ENCODE measurements at regions not wholly inside any gene's neighbourhood (a gene's known extent, or its start where the extent isn't known, plus 50 kb on each side); places are given as distances from the start of the nearest gene placed in this dataset.

GRCh38 chr13:109374609-109375200 is 411.7 kb downstream of the IRS2 start:
- H3K9me3 ChIP-seq (replicated peaks): no peaks in the 10 kb centered on the region
- H3K4me1 ChIP-seq: no peaks in the 10 kb centered on the region
- H3K36me3 ChIP-seq: no peaks in the 10 kb centered on the region
- no peak overlapping the region for H3K4me3 ChIP-seq
- DNase-seq: no peak
- no peak overlapping the region for H3K27ac ChIP-seq
- H3K27me3 ChIP-seq: no peaks in the 10 kb centered on the region

DNA sequence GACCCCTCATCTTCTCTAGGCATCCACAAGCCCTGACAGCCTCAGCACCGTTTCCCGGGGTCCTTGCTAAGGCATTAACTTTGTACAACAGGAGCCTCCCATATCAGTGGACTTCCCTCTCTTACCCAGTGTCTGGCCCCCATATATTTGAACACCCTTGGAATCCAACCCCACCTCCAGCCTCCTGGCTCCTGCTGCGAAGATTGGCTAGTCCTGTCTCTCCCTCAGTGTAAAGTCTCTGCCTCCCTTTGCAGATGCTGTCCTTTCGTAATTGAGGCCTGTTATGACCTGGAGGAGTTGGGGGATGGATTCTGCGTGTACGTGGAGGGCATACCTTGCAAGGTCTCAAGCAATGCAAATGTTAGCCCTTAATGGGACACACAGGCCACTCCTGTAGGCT is 413.7 kb downstream of the IRS2 start:
- no peaks in the 10 kb centered on the region for H3K36me3 ChIP-seq
- H3K27ac ChIP-seq: no peak overlapping the region
- no peaks in the 10 kb centered on the region for H3K9me3 ChIP-seq (replicated peaks)
- H3K27me3 ChIP-seq: no peaks in the 10 kb centered on the region
- DNase-seq: no peak
- H3K4me3 ChIP-seq: no peak overlapping the region
- H3K4me1 ChIP-seq: no peaks in the 10 kb centered on the region

DNA sequence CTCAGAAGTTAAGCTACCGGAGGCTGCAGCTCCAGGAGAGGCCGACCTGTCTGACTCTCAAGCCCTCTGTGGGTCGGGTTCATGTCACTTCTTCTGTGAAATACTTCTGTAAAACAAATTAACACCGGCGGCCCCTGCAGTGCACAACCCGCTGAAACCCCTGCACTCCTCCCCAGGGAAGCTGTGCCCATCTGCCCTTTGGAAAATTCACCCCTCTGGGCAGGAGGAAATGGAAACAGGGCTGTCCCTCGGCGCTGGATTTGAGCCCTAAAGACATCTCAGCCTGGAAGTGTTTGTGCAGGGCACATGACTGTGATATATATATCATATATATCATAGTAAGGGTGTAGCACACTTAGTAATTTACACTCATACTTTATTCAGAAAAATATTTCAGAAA is 415.3 kb downstream of the IRS2 start:
- no peak overlapping the region for H3K4me3 ChIP-seq
- no peak overlapping the region for H3K27ac ChIP-seq
- H3K36me3 ChIP-seq: no peaks in the 10 kb centered on the region
- H3K9me3 ChIP-seq (replicated peaks): no peaks in the 10 kb centered on the region
- no peak for DNase-seq
- H3K4me1 ChIP-seq: no peaks in the 10 kb centered on the region
- no peaks in the 10 kb centered on the region for H3K27me3 ChIP-seq

- Histone ChIP-seq H3K36me3 (no peaks in the 10 kb centered on the region), H3K4me3 (no peak overlapping the region), H3K9me3 (replicated peaks) (no peaks in the 10 kb centered on the region), H3K27me3 (no peaks in the 10 kb centered on the region), H3K27ac (no peak overlapping the region), H3K4me1 (no peaks in the 10 kb centered on the region)
- DNase-seq: no peak
These were observed 415.9 kb downstream of the IRS2 start for GRCh38 chr13:109370496-109370895.

- Histone ChIP-seq H3K4me1 (no peaks in the 10 kb centered on the region), H3K36me3 (no peaks in the 10 kb centered on the region), H3K27ac (no peak overlapping the region), H3K9me3 (replicated peaks) (no peaks in the 10 kb centered on the region), H3K27me3 (no peaks in the 10 kb centered on the region), H3K4me3 (no peak overlapping the region)
- no peak for DNase-seq
These were observed 416.9 kb downstream of the IRS2 start for GRCh38 chr13:109369353-109370052.

DNA sequence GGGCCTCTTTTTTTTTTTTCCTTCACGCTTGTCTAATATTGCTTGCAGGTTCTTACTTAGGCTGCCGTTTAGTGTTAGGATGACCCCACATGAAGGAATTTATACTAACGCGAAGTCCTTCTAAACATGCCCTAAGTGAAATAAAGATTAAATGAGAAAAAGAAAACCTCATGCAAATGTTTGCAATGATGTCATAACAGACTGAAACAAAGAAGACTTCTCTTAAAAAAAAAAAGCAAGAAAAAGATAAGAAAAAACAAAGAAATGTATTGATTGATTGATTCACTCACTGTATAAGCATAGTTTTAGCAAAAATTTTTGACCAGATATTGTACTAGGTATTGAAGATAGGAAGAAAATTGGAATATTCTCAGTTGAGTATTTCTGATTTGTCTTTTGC is 418.2 kb downstream of the IRS2 start:
- DNase-seq: no peak
- H3K4me1 ChIP-seq: no peaks in the 10 kb centered on the region
- no peaks in the 10 kb centered on the region for H3K27me3 ChIP-seq
- no peak overlapping the region for H3K4me3 ChIP-seq
- H3K9me3 ChIP-seq (replicated peaks): no peaks in the 10 kb centered on the region
- H3K36me3 ChIP-seq: no peaks in the 10 kb centered on the region
- no peak overlapping the region for H3K27ac ChIP-seq

DNA sequence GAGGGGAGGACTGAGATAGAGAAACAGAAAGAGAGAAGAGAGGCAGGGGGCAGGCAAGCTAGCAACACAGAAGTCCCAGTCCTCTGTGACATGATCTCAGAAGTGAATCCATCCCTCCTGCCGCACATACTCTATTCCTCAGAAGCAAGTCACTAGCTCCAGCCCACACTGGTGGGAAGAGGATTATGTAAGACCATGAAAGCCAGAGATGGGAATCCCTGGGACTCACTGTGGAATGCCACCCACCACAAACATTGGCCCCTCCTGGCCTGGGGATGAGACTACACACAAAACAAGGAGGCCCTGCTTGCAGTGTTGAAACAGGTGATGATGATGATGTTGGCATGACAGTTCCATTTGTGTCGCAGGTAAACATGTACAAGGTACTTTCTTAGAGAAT is 419.9 kb downstream of the IRS2 start:
- H3K4me3 ChIP-seq: no peak overlapping the region
- H3K9me3 ChIP-seq (replicated peaks): no peaks in the 10 kb centered on the region
- no peak overlapping the region for H3K27ac ChIP-seq
- no peaks in the 10 kb centered on the region for H3K36me3 ChIP-seq
- H3K4me1 ChIP-seq: no peaks in the 10 kb centered on the region
- DNase-seq: no peak
- H3K27me3 ChIP-seq: no peaks in the 10 kb centered on the region

DNA sequence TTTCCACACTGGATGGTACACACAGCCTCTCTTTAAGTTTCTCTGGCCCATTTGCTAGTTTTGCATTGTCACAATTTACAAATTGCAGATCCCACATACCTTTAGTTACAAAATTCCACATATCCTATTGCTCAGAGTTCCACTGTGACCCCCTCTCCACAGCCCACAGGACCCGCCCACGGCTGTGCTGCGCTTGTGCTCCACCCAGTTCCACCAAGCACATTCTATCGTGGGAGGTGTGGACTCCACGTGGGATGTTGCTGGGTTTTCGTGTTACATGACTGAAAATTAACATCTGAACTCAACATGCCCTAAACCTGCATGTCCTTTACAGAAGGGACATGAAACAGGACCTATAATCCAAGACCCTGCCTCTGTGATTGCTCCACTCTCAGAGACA is 423.0 kb downstream of the IRS2 start:
- Histone ChIP-seq H3K4me1 (no peaks in the 10 kb centered on the region), H3K9me3 (replicated peaks) (no peaks in the 10 kb centered on the region), H3K4me3 (no peak overlapping the region), H3K36me3 (no peaks in the 10 kb centered on the region), H3K27me3 (no peaks in the 10 kb centered on the region), H3K27ac (no peak overlapping the region)
- no peak for DNase-seq

GRCh38 chr13:109362616-109363015 is 423.8 kb downstream of the IRS2 start:
- Histone ChIP-seq H3K4me3 (no peak overlapping the region), H3K4me1 (no peaks in the 10 kb centered on the region), H3K27me3 (no peaks in the 10 kb centered on the region), H3K9me3 (replicated peaks) (no peaks in the 10 kb centered on the region), H3K27ac (no peak overlapping the region), H3K36me3 (no peaks in the 10 kb centered on the region)
- no peak for DNase-seq

GRCh38 chr13:109361562-109362289 is 424.7 kb downstream of the IRS2 start:
- no peaks in the 10 kb centered on the region for H3K9me3 ChIP-seq (replicated peaks)
- no peaks in the 10 kb centered on the region for H3K27me3 ChIP-seq
- H3K36me3 ChIP-seq: no peaks in the 10 kb centered on the region
- DNase-seq: no peak
- no peak overlapping the region for H3K27ac ChIP-seq
- no peaks in the 10 kb centered on the region for H3K4me1 ChIP-seq
- no peak overlapping the region for H3K4me3 ChIP-seq

GRCh38 chr13:109357751-109358471 is 428.5 kb downstream of the IRS2 start:
- H3K27me3 ChIP-seq: no peaks in the 10 kb centered on the region
- no peak for DNase-seq
- no peaks in the 10 kb centered on the region for H3K36me3 ChIP-seq
- no peaks in the 10 kb centered on the region for H3K4me1 ChIP-seq
- H3K27ac ChIP-seq: no peak overlapping the region
- no peaks in the 10 kb centered on the region for H3K9me3 ChIP-seq (replicated peaks)
- H3K4me3 ChIP-seq: no peak overlapping the region

DNA sequence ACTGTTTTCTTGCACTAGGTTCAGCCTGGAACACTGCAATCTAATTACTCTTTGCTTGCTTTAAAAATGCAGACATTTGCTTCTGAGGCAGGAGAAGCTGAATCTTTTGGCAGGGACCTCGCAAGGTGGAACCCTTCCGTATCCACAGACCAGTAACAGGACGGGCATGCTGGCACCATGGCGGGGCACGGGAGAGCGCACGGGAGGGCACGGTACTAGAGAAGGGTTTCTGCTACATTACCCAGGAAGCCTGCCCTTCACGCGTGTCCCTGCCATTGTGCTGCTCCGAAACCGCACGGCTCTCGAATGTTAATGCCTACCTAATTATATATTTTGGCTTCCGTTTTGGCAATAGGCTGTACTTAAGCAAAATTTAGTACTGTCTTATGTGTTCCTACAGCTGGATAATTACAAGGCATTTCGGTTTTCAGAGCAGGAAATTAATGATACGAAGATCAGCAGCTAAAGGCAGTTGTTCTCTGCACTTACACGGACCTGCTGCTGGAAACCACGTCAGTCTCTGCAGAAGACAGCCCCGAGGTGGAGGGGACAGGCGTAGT is 430.4 kb downstream of the IRS2 start:
- Histone ChIP-seq H3K27ac (no peak overlapping the region), H3K4me3 (no peak overlapping the region), H3K9me3 (replicated peaks) (no peaks in the 10 kb centered on the region), H3K27me3 (no peaks in the 10 kb centered on the region), H3K36me3 (no peaks in the 10 kb centered on the region), H3K4me1 (no peaks in the 10 kb centered on the region)
- no peak for DNase-seq

- DNase-seq: no peak
- H3K27ac ChIP-seq: no peak overlapping the region
These were observed 431.2 kb downstream of the IRS2 start for GRCh38 chr13:109355166-109355565.

DNA sequence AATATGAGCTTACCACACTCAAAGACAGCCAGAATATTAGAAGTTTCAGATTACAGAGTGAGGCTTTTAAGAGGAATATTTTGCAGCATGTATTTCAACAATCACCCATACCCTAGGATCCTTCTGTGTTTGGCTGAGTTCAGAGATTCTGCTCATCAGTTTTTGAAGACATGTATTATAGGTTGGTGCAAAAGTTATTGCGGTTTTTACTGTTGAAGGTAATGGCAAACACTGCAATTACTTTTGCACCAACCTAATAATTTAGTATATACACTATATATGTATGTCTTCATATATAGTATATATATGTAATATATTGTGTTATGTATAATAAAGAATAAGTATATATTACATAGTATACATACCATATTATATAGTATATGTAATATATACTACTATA is 435.1 kb downstream of the IRS2 start:
- Histone ChIP-seq H3K4me3 (no peak overlapping the region), H3K36me3 (no peaks in the 10 kb centered on the region), H3K27ac (no peak overlapping the region), H3K27me3 (no peaks in the 10 kb centered on the region), H3K9me3 (replicated peaks) (no peaks in the 10 kb centered on the region), H3K4me1 (no peaks in the 10 kb centered on the region)
- DNase-seq: no peak

More at GRCh38 chr13:109355166-109355565, 431.2 kb downstream of the IRS2 start:
- H3K4me1 ChIP-seq: no peaks in the 10 kb centered on the region
- H3K27me3 ChIP-seq: no peaks in the 10 kb centered on the region
- H3K4me3 ChIP-seq: no peak overlapping the region
- no peaks in the 10 kb centered on the region for H3K9me3 ChIP-seq (replicated peaks)
- H3K36me3 ChIP-seq: no peaks in the 10 kb centered on the region
